H4 (cell line): ENCODE measurements at regions not wholly inside any gene's neighbourhood (a gene's known extent, or its start where the extent isn't known, plus 50 kb on each side); places are given as distances from the start of the nearest gene placed in this dataset.
A peak's percentile ranks its signal among the peaks of the same experiment; 100 is the strongest.
"Not testable (repeated sequence)": the region's sequence is repeated elsewhere in the genome, so short reads cannot be mapped to it uniquely, and the experiment has no call there.

Source experiments
- DNase-seq: peaks from one replicate; pipeline ENCODE4 v3.0.0-alpha.2; 2015; ENCODE audit warnings: low spot score

DNA sequence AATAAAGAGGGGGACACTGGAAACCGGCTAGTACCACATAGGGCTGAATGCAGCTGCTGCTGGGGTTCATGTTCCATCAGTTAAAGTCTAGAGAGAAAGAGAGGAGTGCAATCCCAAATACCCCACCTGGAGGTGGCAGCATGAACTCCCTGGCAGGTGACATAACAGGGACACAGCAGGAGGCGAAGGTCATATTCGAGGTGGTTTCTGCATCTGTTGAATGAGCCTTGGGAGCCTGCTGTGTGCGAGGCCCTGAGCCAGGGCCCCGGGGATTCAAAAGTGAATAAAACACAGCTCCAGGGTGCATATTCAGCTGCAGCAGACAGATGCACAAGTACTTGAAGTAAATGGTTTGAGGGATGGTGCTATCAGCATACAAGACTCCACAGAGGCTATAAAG, 456.8 kb downstream of the SETD4 start:
- no peak for DNase-seq

GRCh38 chr21:35602811-35603362, 457.4 kb downstream of the SETD4 start:
- DNase-seq, result no peak

- DNase-seq, result no peak
Measured at GRCh38 chr21:35601211-35601610, 459.1 kb downstream of the SETD4 start.

DNA sequence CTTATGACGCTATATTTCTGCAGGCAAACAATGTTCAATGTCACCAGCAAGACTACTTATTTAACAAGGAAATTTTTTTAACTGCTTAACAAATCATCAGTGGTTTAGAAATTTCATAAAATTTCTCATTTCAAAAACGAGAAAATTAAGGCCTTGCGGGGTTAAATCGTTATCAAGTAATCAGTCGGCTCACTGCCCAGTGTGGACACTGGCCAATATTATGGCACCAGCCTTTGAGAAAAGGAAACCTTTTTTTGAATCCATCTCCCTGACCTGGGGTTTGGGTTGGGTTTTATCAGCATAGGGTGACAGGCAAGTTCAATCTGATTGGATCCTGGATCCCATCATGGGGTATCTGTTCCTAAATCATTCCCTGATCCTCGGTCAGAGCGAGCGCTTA, 461.2 kb downstream of the SETD4 start:
- DNase-seq, result no peak

GRCh38 chr21:35597750-35598339, 462.5 kb downstream of the SETD4 start:
- no peak for DNase-seq

DNA sequence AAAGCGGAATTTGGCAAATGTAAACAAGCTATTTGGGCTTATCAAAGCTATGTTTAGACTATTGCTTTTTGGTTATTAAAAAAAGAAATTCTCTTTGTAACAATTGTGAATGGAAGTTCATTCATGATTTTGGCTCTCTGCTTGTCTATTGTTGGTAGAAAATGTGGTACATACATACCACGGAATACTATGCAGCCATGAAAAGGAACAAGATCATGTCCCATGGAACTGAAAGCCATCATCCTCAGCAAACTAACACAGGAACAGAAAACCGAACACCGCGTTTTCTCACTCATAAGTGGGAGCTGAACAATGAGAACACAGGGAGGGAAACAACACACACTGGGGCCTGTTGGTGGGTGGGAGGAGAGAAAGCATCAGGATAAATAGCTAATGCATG, 465.4 kb downstream of the SETD4 start:
- no peak for DNase-seq

DNA sequence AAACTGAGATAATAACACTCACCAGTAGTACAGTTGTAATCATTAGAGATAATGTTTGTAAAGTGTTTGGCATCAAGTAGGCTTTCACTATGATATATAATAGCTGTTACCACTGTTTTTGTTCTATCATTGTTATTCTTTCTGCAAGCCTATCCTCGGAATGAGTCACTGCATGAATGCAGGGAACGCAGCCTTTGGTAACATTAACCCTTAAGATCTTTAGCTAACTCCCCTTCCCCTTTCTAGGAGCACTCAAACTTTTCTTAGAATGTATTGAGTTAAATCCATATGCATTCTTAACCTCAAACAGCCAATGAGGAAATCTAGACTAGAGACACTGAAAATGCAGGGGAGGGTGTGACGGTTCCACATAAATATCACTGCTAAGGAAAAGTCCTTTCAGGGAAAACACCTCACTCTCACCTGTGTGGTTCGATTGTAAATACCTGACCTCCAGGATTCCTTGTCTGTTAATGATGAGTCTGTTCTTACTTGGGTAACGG, 467.3 kb downstream of the SETD4 start:
- DNase-seq, result peak; percentile 28

DNA sequence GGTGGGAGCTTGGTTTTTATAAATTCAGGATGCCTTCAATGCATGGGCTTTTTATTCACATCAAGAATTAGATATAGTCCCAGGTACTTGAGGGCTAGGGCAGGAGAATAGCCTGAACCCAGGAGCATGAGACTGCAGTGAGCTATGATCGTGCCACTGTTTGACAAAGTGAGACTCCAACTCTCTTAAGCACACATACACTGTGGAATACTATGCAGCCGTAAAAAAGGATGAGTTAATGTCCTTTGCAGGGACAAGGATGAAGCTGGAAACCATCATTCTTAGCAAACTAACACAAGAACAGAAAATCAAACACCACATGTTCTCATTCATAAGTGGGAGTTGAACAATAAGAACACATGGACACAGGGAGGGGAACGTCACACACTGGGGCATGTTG, 470.0 kb downstream of the SETD4 start:
- DNase-seq, result not testable (repeated sequence)

DNA sequence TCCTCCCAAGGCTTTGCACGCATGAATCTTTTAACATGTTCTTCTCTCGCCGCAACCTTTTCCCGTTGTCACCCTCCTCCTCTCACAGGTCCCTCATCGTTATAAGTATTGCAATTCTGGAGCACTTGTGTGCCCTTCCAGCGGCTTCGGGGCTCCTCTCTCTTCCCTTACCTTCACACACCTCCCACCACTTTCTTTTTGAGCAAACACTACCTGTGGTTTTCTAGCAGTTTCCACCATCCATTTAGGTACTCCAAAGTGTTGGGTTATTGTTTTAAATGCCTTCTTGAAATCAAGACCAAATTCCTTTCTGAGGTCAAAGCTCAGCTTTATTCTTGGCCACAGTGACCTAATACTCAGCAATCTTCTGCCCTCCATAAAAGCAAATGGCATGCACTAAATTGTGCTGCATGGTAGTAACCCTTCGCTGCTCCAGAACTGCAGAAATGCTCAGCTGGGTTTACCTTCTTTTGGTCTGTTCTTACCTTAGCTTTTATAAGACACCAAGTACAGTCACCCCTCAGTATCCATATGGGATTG, 472.4 kb downstream of the SETD4 start:
- DNase-seq, result no peak

- no peak for DNase-seq
Measured at GRCh38 chr21:35586305-35586704, 474.0 kb downstream of the SETD4 start.

DNA sequence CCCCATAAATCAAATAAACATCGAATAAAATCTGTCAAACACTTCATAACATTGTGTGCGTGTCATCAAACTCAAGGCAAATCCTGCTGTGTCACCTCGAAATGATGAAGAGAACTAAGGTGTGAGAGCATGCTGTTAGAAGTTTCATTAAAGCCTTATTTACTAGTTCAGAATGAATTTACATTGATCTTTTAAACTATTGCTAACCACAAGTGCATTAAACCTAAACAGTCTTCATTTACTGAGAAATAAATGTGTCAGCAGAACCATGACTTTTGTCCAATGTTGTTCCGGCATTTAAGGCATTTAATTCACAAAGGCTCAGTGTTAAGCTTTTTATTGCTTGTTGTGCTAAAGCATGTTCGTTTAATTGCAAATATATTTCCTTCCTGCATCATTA, 474.4 kb downstream of the SETD4 start:
- DNase-seq, result no peak

- no peak for DNase-seq
Measured at GRCh38 chr21:35585155-35585554, 475.2 kb downstream of the SETD4 start.

- no peak for DNase-seq
Measured at GRCh38 chr21:35583566-35584216, 476.6 kb downstream of the SETD4 start.

DNA sequence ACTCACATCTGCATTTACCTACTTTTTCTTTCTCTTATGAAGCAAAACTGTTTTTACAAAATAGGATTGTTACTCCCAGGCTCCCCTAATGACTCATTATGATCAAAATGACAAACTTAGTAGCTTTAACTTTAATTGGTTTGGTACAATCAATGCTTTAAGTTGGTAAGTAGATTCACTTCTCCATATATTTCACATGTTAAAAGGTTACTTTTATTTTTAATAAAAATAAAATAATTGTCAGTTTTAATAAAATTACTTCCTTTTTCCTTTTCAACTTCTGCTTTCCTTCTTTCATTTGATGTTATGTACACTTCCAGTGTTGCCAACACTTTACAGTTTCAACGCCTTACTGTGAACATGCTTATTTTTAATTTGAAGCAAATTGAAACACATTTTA, 477.6 kb downstream of the SETD4 start:
- no peak for DNase-seq

- no peak for DNase-seq
Measured at GRCh38 chr21:35581640-35582039, 478.7 kb downstream of the SETD4 start.

- DNase-seq, result no peak
Measured at GRCh38 chr21:35579520-35580293, 480.6 kb downstream of the SETD4 start.

DNA sequence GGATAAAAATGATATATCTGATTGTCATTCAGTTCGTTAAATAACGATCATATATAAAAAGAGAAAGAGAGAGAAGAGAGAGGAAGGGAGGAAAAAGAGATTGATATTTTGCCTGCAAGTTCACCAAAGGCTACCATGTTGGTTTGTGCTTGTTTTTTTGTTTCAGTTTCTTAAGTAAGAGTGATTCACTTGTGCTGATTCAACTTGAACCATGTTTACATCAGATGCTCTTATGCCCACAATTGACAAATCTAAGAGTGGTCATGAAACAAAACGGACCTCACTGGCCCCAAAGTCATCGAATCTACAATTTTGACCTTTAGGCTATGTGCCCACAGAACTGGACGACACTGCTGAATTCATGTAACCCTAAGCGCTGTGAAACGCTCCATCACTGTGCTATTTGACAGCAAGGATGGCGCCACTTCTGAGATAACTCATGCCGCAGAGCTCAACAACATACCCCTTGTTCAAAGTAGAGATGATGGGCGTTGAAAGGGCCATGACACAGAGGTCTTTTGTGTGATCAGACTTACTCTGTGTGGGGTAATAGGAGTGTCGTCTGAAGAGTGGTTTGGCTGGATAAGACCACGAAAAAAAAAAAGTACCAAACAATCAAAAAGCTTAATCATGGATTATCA, 481.4 kb downstream of the SETD4 start:
- DNase-seq, result peak; percentile 33

- peak; percentile 48 for DNase-seq
Measured at GRCh38 chr21:35578347-35578782, 482.0 kb downstream of the SETD4 start.

- peak; percentile 59 for DNase-seq
Measured at GRCh38 chr21:35575280-35575915, 484.9 kb downstream of the SETD4 start.

DNA sequence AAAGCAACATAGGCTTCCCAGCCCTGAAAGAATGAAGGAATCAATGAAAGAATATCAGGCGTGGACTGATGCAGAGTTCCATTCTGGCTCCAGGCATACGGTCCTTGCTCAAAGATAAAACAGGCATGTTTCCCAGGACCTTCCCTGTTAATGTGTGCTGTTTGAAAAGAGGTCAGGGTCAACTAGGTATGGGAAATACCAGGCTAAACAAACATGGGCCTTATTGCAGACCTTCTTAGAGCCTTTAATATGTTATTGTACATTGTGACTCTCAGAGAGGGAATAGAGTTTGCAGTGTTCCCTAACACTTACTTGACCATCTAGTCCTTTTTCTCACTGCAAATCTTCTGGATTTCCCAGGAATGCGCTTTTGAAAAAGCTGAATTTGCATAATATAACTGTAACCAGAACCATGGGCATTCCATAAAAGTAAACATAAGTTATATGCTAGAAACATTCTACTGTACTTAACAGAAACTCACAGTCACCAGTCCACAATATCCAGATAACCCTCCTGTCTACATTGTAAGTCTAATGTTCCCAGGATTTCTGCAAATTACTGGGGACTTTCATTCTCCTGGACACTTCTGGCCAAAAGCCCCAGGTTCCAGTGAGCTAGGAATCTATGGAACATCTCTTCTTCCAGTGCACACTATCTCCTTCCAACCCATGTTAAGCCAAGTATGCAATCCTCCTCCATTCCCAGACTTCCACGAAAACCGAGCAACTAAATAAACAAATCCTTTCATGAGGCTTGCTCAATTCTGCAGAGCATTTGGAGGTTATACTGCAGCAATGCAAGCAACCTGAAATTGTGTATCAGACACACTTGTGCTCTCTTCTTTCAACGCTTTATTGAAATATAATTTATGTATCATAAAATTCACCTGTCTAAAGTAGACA, 486.6 kb downstream of the SETD4 start:
- no peak for DNase-seq
